ENCODE measurements at regions not wholly inside any gene's neighbourhood (a gene's known extent, or its start where the extent isn't known, plus 50 kb on each side); places are given as distances from the start of the nearest gene placed in this dataset.

GRCh38 chr18:64270608-64271007, 121.7 kb upstream of the LINC00305 start:
- Mint-ChIP-seq H3K4me1 (ENCODE audit: low read depth) (no peaks in the 10 kb centered on the region), H3K4me3 (ENCODE audit: unreplicated experiment) (no peak overlapping the region), H3K27me3 (ENCODE audit: low read depth) (peaks cover 11% of the 10 kb centered on the region), H3K9me3 (ENCODE audit: low read depth) (no peaks in the 10 kb centered on the region), H3K36me3 (ENCODE audit: low read depth) (no peaks in the 10 kb centered on the region), H3K27ac (ENCODE audit: unreplicated experiment) (no peak overlapping the region)
- no peak for DNase-seq (ENCODE audit: low spot score)
- TF ChIP-seq CTCF (IDR thresholded peaks at IDR 0.05), result no peak

GRCh38 chr18:64270121-64270520, 121.2 kb upstream of the LINC00305 start:
- Mint-ChIP-seq H3K4me3 (ENCODE audit: unreplicated experiment) (no peak overlapping the region), H3K9me3 (ENCODE audit: low read depth) (peaks cover 3% of the 10 kb centered on the region), H3K4me1 (ENCODE audit: low read depth) (no peaks in the 10 kb centered on the region), H3K27me3 (ENCODE audit: low read depth) (peaks cover 11% of the 10 kb centered on the region), H3K36me3 (ENCODE audit: low read depth) (no peaks in the 10 kb centered on the region), H3K27ac (ENCODE audit: unreplicated experiment) (no peak overlapping the region)
- no peak for DNase-seq (ENCODE audit: low spot score)
- no peak for TF ChIP-seq CTCF (IDR thresholded peaks at IDR 0.05)

GRCh38 chr18:64264171-64264570, 115.3 kb upstream of the LINC00305 start:
- Mint-ChIP-seq H3K9me3 (ENCODE audit: low read depth) (peaks cover 3% of the 10 kb centered on the region), H3K27ac (ENCODE audit: unreplicated experiment) (no peak overlapping the region), H3K27me3 (ENCODE audit: low read depth) (peaks cover 3% of the 10 kb centered on the region), H3K36me3 (ENCODE audit: low read depth) (no peaks in the 10 kb centered on the region), H3K4me3 (ENCODE audit: unreplicated experiment) (no peak overlapping the region), H3K4me1 (ENCODE audit: low read depth) (no peaks in the 10 kb centered on the region)
- TF ChIP-seq CTCF (IDR thresholded peaks at IDR 0.05), result no peak
- no peak for DNase-seq (ENCODE audit: low spot score)

GRCh38 chr18:64260810-64261209, 111.9 kb upstream of the LINC00305 start:
- H3K27ac Mint-ChIP-seq (ENCODE audit: unreplicated experiment), result no peak overlapping the region
- peaks cover 3% of the 10 kb centered on the region for H3K9me3 Mint-ChIP-seq (ENCODE audit: low read depth)
- no peaks in the 10 kb centered on the region for H3K4me1 Mint-ChIP-seq (ENCODE audit: low read depth)
- no peaks in the 10 kb centered on the region for H3K36me3 Mint-ChIP-seq (ENCODE audit: low read depth)
- no peak for DNase-seq (ENCODE audit: low spot score)
- H3K27me3 Mint-ChIP-seq (ENCODE audit: low read depth), result peaks cover 3% of the 10 kb centered on the region
- TF ChIP-seq CTCF (IDR thresholded peaks at IDR 0.05), result no peak
- H3K4me3 Mint-ChIP-seq (ENCODE audit: unreplicated experiment), result no peak overlapping the region

GRCh38 chr18:64259871-64260270, 111.0 kb upstream of the LINC00305 start:
- H3K36me3 Mint-ChIP-seq (ENCODE audit: low read depth), result no peaks in the 10 kb centered on the region
- H3K4me1 Mint-ChIP-seq (ENCODE audit: low read depth), result no peaks in the 10 kb centered on the region
- DNase-seq (ENCODE audit: low spot score), result no peak
- TF ChIP-seq CTCF (IDR thresholded peaks at IDR 0.05), result no peak
- H3K4me3 Mint-ChIP-seq (ENCODE audit: unreplicated experiment), result no peak overlapping the region
- no peak overlapping the region for H3K27ac Mint-ChIP-seq (ENCODE audit: unreplicated experiment)
- peaks cover 3% of the 10 kb centered on the region for H3K27me3 Mint-ChIP-seq (ENCODE audit: low read depth)
- no peaks in the 10 kb centered on the region for H3K9me3 Mint-ChIP-seq (ENCODE audit: low read depth)

Data from chondrocyte (in vitro differentiated cells).